ENCODE measurements at regions not wholly inside any gene's neighbourhood (a gene's known extent, or its start where the extent isn't known, plus 50 kb on each side); places are given as distances from the start of the nearest gene placed in this dataset.

GRCh38 chr2:15704086-15704787 lies 112.6 kb downstream of the DDX1 start:
- Histone ChIP-seq H3K79me2 (ENCODE audit: insufficient read depth, low read length) (no peaks in the 10 kb centered on the region), H3K4me2 (ENCODE audit: low read length) (no peak overlapping the region), H3K4me3 (ENCODE audit: insufficient read depth, low read depth, low read length) (no peak overlapping the region), H3K4me1 (ENCODE audit: insufficient read depth, low read length) (no peaks in the 10 kb centered on the region), H3K27me3 (ENCODE audit: insufficient read depth, low read length) (no peaks in the 10 kb centered on the region), H3K27ac (ENCODE audit: low read depth, low read length) (no peak overlapping the region), H3K36me3 (ENCODE audit: insufficient read depth, low read length) (no peaks in the 10 kb centered on the region), H3K9ac (ENCODE audit: low read length) (no peak overlapping the region), H2AFZ (ENCODE audit: low read depth, low read length) (no peak overlapping the region), H3K9me3 (ENCODE audit: insufficient read depth, low read depth, low read length) (no peaks in the 10 kb centered on the region), H4K20me1 (ENCODE audit: insufficient read depth, low read length) (no peaks in the 10 kb centered on the region)
- Mint-ChIP-seq H3K27me3 (ENCODE audit: low read depth, unreplicated experiment) (peaks cover 15% of the 10 kb centered on the region), H3K4me3 (ENCODE audit: unreplicated experiment) (no peak overlapping the region), H3K27ac (ENCODE audit: unreplicated experiment) (no peak overlapping the region), H3K36me3 (ENCODE audit: low read depth, unreplicated experiment) (no peaks in the 10 kb centered on the region), H3K4me1 (ENCODE audit: low read depth, unreplicated experiment) (peaks cover 11% of the 10 kb centered on the region), H3K9me3 (ENCODE audit: unreplicated experiment) (no peaks in the 10 kb centered on the region)
- TF ChIP-seq EZH2 (IDR thresholded peaks at IDR 0.05; ENCODE audit: insufficient read depth, low read length) (no peak), CTCF (IDR thresholded peaks at IDR 0.05; ENCODE audit: insufficient read depth, low read depth, low read length) (no peak)
- DNase-seq (ENCODE audit: low read depth) (no peak), FAIRE-seq (no peak)

- no peak overlapping the region for H3K4me2 ChIP-seq (ENCODE audit: low read length)
- no peak overlapping the region for H3K9ac ChIP-seq (ENCODE audit: low read length)
- H3K27ac Mint-ChIP-seq (ENCODE audit: unreplicated experiment): no peak overlapping the region
- H3K27me3 ChIP-seq (ENCODE audit: insufficient read depth, low read length): no peaks in the 10 kb centered on the region
- H3K27me3 Mint-ChIP-seq (ENCODE audit: low read depth, unreplicated experiment): peaks cover 17% of the 10 kb centered on the region
- no peaks in the 10 kb centered on the region for H4K20me1 ChIP-seq (ENCODE audit: insufficient read depth, low read length)
- no peaks in the 10 kb centered on the region for H3K4me1 ChIP-seq (ENCODE audit: insufficient read depth, low read length)
- no peaks in the 10 kb centered on the region for H3K36me3 ChIP-seq (ENCODE audit: insufficient read depth, low read length)
- FAIRE-seq: no peak
- H3K27ac ChIP-seq (ENCODE audit: low read depth, low read length): no peak overlapping the region
- peaks cover 3% of the 10 kb centered on the region for H3K9me3 Mint-ChIP-seq (ENCODE audit: unreplicated experiment)
- H3K79me2 ChIP-seq (ENCODE audit: insufficient read depth, low read length): no peaks in the 10 kb centered on the region
- H3K4me3 ChIP-seq (ENCODE audit: insufficient read depth, low read depth, low read length): no peak overlapping the region
- peaks cover 15% of the 10 kb centered on the region for H3K4me1 Mint-ChIP-seq (ENCODE audit: low read depth, unreplicated experiment)
- no peak for TF ChIP-seq CTCF (IDR thresholded peaks at IDR 0.05; ENCODE audit: insufficient read depth, low read depth, low read length)
- TF ChIP-seq EZH2 (IDR thresholded peaks at IDR 0.05; ENCODE audit: insufficient read depth, low read length): no peak
- H3K9me3 ChIP-seq (ENCODE audit: insufficient read depth, low read depth, low read length): no peaks in the 10 kb centered on the region
- H3K36me3 Mint-ChIP-seq (ENCODE audit: low read depth, unreplicated experiment): peaks cover 2% of the 10 kb centered on the region
- DNase-seq (ENCODE audit: low read depth): no peak
- no peak overlapping the region for H2AFZ ChIP-seq (ENCODE audit: low read depth, low read length)
- H3K4me3 Mint-ChIP-seq (ENCODE audit: unreplicated experiment): no peak overlapping the region
Observed at GRCh38 chr2:15704788-15705115, 113.1 kb downstream of the DDX1 start.

GRCh38 chr2:15705310-15705709 lies 113.6 kb downstream of the DDX1 start:
- FAIRE-seq (no peak), DNase-seq (ENCODE audit: low read depth) (no peak)
- Mint-ChIP-seq H3K27me3 (ENCODE audit: low read depth, unreplicated experiment) (peaks cover 21% of the 10 kb centered on the region), H3K4me3 (ENCODE audit: unreplicated experiment) (no peak overlapping the region), H3K9me3 (ENCODE audit: unreplicated experiment) (peaks cover 3% of the 10 kb centered on the region), H3K27ac (ENCODE audit: unreplicated experiment) (no peak overlapping the region), H3K36me3 (ENCODE audit: low read depth, unreplicated experiment) (peaks cover 3% of the 10 kb centered on the region), H3K4me1 (ENCODE audit: low read depth, unreplicated experiment) (peaks cover 15% of the 10 kb centered on the region)
- no peak overlapping the region for H3K9ac ChIP-seq (ENCODE audit: low read length)
- no peaks in the 10 kb centered on the region for H4K20me1 ChIP-seq (ENCODE audit: insufficient read depth, low read length)
- H3K36me3 ChIP-seq (ENCODE audit: insufficient read depth, low read length): no peaks in the 10 kb centered on the region
- no peaks in the 10 kb centered on the region for H3K4me1 ChIP-seq (ENCODE audit: insufficient read depth, low read length)
- H3K9me3 ChIP-seq (ENCODE audit: insufficient read depth, low read depth, low read length): no peaks in the 10 kb centered on the region
- no peak overlapping the region for H2AFZ ChIP-seq (ENCODE audit: low read depth, low read length)
- H3K27ac ChIP-seq (ENCODE audit: low read depth, low read length): no peak overlapping the region
- no peak overlapping the region for H3K4me3 ChIP-seq (ENCODE audit: insufficient read depth, low read depth, low read length)
- H3K79me2 ChIP-seq (ENCODE audit: insufficient read depth, low read length): no peaks in the 10 kb centered on the region
- H3K4me2 ChIP-seq (ENCODE audit: low read length): no peak overlapping the region
- no peaks in the 10 kb centered on the region for H3K27me3 ChIP-seq (ENCODE audit: insufficient read depth, low read length)
- TF ChIP-seq EZH2 (IDR thresholded peaks at IDR 0.05; ENCODE audit: insufficient read depth, low read length) (no peak), CTCF (IDR thresholded peaks at IDR 0.05; ENCODE audit: insufficient read depth, low read depth, low read length) (no peak)

All from astrocyte (in vitro differentiated cells and primary cell).